AG10803 (cell line): ENCODE measurements at regions not wholly inside any gene's neighbourhood (a gene's known extent, or its start where the extent isn't known, plus 50 kb on each side); places are given as distances from the start of the nearest gene placed in this dataset.

ENCODE experiments used
- DNase-seq: peaks from one replicate; pipeline ENCODE4 v3.0.0; 2010; ENCODE audit warnings: low read depth
- H3K4me3 ChIP-seq: 2 replicates; pipeline ENCODE4 v1.5.1; 2011; ENCODE audit warnings: mild to moderate bottlenecking, low read length, control low read depth
- TF ChIP-seq, protein P1 (sequence below): conservative IDR thresholded peaks from 2 replicates; pipeline ENCODE4 v1.5.1; 2011; ENCODE audit warnings: mild to moderate bottlenecking, low read length, control low read depth, inconsistent platforms

DNA sequence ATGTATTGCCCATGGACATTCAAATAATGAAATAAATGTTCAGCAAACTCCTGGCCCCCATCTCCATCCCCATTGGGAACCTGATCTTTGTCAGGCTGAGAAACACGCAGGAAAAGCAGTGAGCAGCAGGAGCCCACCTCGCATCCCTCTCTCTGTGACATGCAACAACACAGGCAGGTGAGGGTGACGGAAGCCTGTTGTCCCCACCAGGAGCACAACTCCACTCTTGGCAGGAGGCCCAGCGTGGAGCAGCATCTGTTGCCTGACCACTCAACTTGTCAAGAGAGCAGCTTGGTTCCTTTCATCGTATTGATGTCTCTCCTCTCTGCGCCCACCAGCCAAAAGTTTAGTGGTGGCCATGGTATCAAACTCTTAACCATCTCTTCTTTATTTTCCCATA lies 586.9 kb upstream of the ARID1B start:
- no peak for DNase-seq
- H3K4me3 ChIP-seq, result no peak overlapping the region
- TF ChIP-seq, protein P1, sequence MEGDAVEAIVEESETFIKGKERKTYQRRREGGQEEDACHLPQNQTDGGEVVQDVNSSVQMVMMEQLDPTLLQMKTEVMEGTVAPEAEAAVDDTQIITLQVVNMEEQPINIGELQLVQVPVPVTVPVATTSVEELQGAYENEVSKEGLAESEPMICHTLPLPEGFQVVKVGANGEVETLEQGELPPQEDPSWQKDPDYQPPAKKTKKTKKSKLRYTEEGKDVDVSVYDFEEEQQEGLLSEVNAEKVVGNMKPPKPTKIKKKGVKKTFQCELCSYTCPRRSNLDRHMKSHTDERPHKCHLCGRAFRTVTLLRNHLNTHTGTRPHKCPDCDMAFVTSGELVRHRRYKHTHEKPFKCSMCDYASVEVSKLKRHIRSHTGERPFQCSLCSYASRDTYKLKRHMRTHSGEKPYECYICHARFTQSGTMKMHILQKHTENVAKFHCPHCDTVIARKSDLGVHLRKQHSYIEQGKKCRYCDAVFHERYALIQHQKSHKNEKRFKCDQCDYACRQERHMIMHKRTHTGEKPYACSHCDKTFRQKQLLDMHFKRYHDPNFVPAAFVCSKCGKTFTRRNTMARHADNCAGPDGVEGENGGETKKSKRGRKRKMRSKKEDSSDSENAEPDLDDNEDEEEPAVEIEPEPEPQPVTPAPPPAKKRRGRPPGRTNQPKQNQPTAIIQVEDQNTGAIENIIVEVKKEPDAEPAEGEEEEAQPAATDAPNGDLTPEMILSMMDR, result no peak

DNA sequence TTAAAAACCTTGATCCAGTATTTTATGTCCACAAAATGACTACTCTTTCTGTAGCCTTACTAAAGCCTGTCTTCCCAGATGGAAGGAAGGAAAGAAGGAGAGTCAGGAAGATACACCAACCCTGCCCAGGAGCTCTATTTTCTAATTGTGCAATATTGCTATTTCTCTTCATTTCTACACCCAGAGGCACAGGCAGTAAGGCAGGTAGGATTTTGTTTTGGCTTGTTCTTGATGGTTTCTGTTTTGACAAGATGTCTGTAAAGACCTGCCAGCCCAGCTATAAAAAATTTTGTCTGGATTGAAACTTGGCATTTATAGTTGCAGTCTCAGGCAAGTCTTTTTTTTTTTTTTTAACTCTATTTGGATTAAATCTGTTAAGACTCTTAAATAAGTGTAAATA lies 587.5 kb upstream of the ARID1B start:
- TF ChIP-seq, protein P1, result no peak
- no peak overlapping the region for H3K4me3 ChIP-seq
- no peak for DNase-seq

DNA sequence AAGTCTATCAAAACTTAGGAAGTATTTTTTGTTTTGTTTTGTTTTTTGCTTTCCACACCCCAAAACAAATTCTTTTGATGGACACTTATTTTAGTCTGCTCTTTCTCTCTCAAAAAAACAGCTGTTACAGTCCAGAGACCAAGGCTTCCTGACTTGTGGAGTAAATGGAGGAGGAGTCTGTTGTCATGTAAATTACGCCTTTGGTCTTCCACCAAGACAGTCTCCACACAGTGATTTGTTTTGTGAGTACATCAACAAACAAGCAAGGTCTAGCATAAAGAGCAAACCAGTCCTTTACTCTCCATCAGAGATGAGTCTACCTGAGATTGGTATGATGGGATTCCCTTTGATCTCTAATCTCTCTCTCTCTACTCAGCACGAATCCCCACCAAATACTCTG lies 588.0 kb upstream of the ARID1B start:
- TF ChIP-seq, protein P1, result no peak
- H3K4me3 ChIP-seq, result no peak overlapping the region
- no peak for DNase-seq

DNA sequence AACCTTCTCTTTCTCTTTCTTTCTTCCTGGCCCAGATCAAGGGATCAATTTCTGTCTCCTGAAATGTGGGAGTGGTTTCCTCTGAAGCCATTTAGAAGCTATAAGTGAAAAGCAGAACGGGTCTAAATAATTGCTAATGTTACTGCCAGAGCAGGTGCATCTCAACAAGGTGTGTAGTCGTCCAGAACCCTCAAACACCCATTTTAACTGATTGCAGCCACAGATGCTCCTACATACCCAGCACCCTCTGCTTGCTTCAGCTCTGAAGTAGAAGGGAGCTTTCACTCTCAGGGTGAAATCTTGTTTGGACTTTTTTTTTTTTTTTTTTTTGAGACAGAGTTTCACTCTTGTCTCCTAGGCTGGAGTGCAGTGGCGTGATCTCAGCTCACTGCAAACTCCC lies 592.1 kb upstream of the ARID1B start:
- TF ChIP-seq, protein P1, result no peak
- H3K4me3 ChIP-seq, result no peak overlapping the region
- DNase-seq, result no peak

DNA sequence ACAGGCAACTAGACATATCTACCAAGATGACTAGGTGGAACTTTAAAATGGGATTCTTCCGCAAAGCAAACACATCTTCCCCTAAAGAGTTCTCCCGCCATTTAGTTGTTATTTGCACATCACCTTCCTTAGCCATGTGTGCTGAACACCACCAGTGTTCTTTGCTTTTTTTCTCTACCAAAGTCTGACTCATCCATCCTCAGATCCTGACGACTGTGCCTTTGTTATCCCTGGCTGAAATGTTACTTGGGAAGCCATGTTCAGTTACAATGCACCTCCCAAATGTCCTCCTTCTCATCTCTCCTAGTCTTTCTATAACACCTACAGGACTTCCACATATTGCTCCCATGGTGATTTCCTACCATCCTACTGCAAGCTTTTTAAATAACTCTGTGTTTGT lies 593.5 kb upstream of the ARID1B start:
- no peak for DNase-seq
- no peak overlapping the region for H3K4me3 ChIP-seq
- TF ChIP-seq, protein P1, result no peak

DNA sequence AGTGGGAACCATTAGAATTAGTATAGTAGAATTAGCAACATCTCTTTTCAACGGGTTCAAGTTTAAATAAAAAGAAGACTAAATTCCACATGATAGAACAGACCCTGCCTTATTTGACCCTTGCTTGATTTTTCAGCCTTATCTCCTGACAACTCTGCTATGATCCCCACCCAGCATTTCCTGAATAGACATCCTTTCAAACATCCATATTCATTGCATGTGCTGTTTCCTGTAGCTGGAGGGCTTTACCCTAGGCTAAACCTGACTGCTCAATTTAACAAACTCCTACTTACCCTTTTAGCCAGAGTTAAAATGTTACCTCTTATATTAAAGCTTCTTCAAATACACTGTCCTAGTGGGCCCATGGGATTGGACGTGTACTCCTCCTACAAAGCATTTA lies 594.8 kb upstream of the ARID1B start:
- no peak for DNase-seq
- TF ChIP-seq, protein P1, result no peak
- H3K4me3 ChIP-seq, result no peak overlapping the region

DNA sequence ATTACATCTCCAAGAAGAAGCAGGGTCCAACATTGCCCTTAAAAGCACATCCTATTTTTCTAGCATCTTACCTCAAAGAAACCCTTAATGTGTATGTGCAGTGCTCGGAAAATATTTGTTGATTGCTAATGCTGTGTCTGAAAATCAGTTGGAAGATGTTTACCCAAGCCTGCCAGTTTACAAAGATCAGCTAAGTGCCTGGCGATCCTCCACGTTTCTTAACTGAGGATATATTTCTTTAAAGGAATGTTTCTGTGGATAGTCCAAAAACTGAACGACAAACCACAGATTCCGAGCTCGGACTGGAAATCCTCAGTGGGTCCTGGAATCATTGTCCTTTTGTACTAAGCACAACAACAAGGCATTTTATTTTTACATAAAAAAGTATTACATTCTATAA lies 595.7 kb upstream of the ARID1B start:
- TF ChIP-seq, protein P1, result no peak
- no peak for DNase-seq
- H3K4me3 ChIP-seq, result no peak overlapping the region
